ENCODE measurements at regions not wholly inside any gene's neighbourhood (a gene's known extent, or its start where the extent isn't known, plus 50 kb on each side); places are given as distances from the start of the nearest gene placed in this dataset.
"Not testable (repeated sequence)": the region's sequence is repeated elsewhere in the genome, so short reads cannot be mapped to it uniquely, and the experiment has no call there.

DNA sequence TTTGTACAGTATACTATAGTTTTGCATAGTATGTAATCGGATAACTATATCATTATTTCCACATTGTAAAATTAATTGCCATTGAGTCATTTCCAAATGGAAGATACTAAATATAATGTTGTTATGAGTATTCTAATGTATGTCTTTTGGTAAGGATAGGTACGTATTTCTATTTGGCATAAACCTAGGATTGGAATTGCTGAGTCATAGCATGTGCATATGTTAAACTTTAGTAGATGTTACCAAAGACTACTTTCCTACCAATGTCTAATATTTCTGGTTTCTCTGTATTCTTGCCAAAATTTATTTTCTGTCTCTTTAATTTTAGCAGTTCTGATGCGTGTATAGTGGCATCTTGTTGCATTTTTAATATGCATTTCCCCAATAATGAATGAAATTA is 825.1 kb upstream of the ARRDC3 start:
- intact Hi-C loops (cut with DNase I): no loop called here
- no peak for TF ChIP-seq CTCF (IDR thresholded peaks at IDR 0.05; ENCODE audit: borderline replicate concordance, extremely low read depth, insufficient read depth)

GRCh38 chr5:92207151-92207550 is 824.0 kb upstream of the ARRDC3 start:
- H3K4me3 ChIP-seq (ENCODE audit: low read length in 3 of 3): no peak overlapping the region
- H3K4me1 ChIP-seq (ENCODE audit: control insufficient read depth in 2 of 3, insufficient read depth in 2 of 3, low read depth in 1 of 3, low read length in 3 of 3): no peaks in the 10 kb centered on the region
- FAIRE-seq: no peak
- no peak overlapping the region for H3K9ac ChIP-seq (ENCODE audit: low read length in 3 of 3)
- H3K9me3 ChIP-seq (ENCODE audit: control insufficient read depth in 2 of 3, insufficient read depth in 1 of 3, low read length in 3 of 3): peaks cover 0 to 5% (median 0%) of the 10 kb centered on the region in 3 donors
- no peaks in the 10 kb centered on the region for H3K27me3 ChIP-seq (ENCODE audit: control insufficient read depth, insufficient read depth, low read length)
- no peak overlapping the region for H3K27ac ChIP-seq (ENCODE audit: low read depth in 2 of 2, low read length in 2 of 2)
- no peaks in the 10 kb centered on the region for H3K36me3 ChIP-seq (ENCODE audit: control insufficient read depth in 2 of 3, insufficient read depth in 3 of 3, low read length in 3 of 3)
- DNase-seq: no peak
- TF ChIP-seq CTCF (IDR thresholded peaks at IDR 0.05; ENCODE audit: borderline replicate concordance, extremely low read depth, insufficient read depth): no peak
- intact Hi-C loops (cut with DNase I): no loop called here

More for the DNA sequence above, 825.1 kb upstream of the ARRDC3 start:
- Histone ChIP-seq H3K9ac (ENCODE audit: low read length in 3 of 3) (no peak overlapping the region), H3K27ac (ENCODE audit: low read depth in 2 of 2, low read length in 2 of 2) (no peak overlapping the region), H3K4me1 (ENCODE audit: control insufficient read depth in 2 of 3, insufficient read depth in 2 of 3, low read depth in 1 of 3, low read length in 3 of 3) (no peaks in the 10 kb centered on the region), H3K9me3 (ENCODE audit: control insufficient read depth in 2 of 3, insufficient read depth in 1 of 3, low read length in 3 of 3) (peaks cover 0 to 5% (median 0%) of the 10 kb centered on the region in 3 donors), H3K36me3 (ENCODE audit: control insufficient read depth in 2 of 3, insufficient read depth in 3 of 3, low read length in 3 of 3) (no peaks in the 10 kb centered on the region), H3K27me3 (ENCODE audit: control insufficient read depth, insufficient read depth, low read length) (no peaks in the 10 kb centered on the region), H3K4me3 (ENCODE audit: low read length in 3 of 3) (no peak overlapping the region)
- no peak for FAIRE-seq
- DNase-seq: no peak

DNA sequence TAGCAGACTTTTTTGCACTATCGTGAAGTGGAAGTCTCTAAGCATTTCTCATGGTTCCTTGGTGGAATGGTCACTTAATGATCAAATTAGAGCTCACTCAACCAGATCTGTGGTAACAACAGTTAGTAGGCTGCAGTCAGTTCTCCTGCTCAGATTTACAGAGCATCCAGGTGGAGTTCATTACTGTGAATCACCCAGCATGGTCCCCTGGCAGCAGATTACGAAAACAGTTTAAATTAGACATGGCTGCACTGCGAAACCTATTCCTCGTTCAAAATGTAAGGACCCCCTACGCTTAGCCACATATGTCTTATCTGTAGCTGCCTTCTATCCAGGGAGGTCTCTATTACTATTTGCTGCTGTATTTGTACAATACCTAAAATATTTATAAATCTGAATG is 823.6 kb upstream of the ARRDC3 start:
- FAIRE-seq: no peak
- H3K4me1 ChIP-seq (ENCODE audit: control insufficient read depth in 2 of 3, insufficient read depth in 2 of 3, low read depth in 1 of 3, low read length in 3 of 3): no peaks in the 10 kb centered on the region
- peaks cover 0 to 5% (median 0%) of the 10 kb centered on the region in 3 donors for H3K9me3 ChIP-seq (ENCODE audit: control insufficient read depth in 2 of 3, insufficient read depth in 1 of 3, low read length in 3 of 3)
- H3K36me3 ChIP-seq (ENCODE audit: control insufficient read depth in 2 of 3, insufficient read depth in 3 of 3, low read length in 3 of 3): no peaks in the 10 kb centered on the region
- no peak overlapping the region for H3K4me3 ChIP-seq (ENCODE audit: low read length in 3 of 3)
- no peak overlapping the region for H3K9ac ChIP-seq (ENCODE audit: low read length in 3 of 3)
- intact Hi-C loops (cut with DNase I): no loop called here
- DNase-seq: peak in 1 of 5 donors; percentile 17
- no peak for TF ChIP-seq CTCF (IDR thresholded peaks at IDR 0.05; ENCODE audit: borderline replicate concordance, extremely low read depth, insufficient read depth)
- H3K27me3 ChIP-seq (ENCODE audit: control insufficient read depth, insufficient read depth, low read length): no peaks in the 10 kb centered on the region
- H3K27ac ChIP-seq (ENCODE audit: low read depth in 2 of 2, low read length in 2 of 2): no peak overlapping the region

- H3K27ac ChIP-seq (ENCODE audit: low read depth in 2 of 2, low read length in 2 of 2); FAIRE-seq; intact Hi-C loops (cut with DNase I); H3K9ac ChIP-seq (ENCODE audit: low read length in 3 of 3); H3K4me1 ChIP-seq (ENCODE audit: control insufficient read depth in 2 of 3, insufficient read depth in 2 of 3, low read depth in 1 of 3, low read length in 3 of 3); H3K4me3 ChIP-seq (ENCODE audit: low read length in 3 of 3); DNase-seq; H3K36me3 ChIP-seq (ENCODE audit: control insufficient read depth in 2 of 3, insufficient read depth in 3 of 3, low read length in 3 of 3); H3K27me3 ChIP-seq (ENCODE audit: control insufficient read depth, insufficient read depth, low read length); H3K9me3 ChIP-seq (ENCODE audit: control insufficient read depth in 2 of 3, insufficient read depth in 1 of 3, low read length in 3 of 3): not testable (repeated sequence)
Observed at GRCh38 chr5:92199035-92199434, 815.9 kb upstream of the ARRDC3 start.
